ENCODE measurements at regions not wholly inside any gene's neighbourhood (a gene's known extent, or its start where the extent isn't known, plus 50 kb on each side); places are given as distances from the start of the nearest gene placed in this dataset.
"Not testable (repeated sequence)": the region's sequence is repeated elsewhere in the genome, so short reads cannot be mapped to it uniquely, and the experiment has no call there.

- not testable (repeated sequence) for H3K4me3 ChIP-seq, H3K27ac ChIP-seq, H4K20me1 ChIP-seq, H3K36me3 ChIP-seq, H3K4me1 ChIP-seq, H3K4me2 ChIP-seq, H3K9me3 ChIP-seq, H3K27me3 ChIP-seq, H3K9ac ChIP-seq
These were observed 51.8 kb upstream of the SLC39A8 start for GRCh38 chr4:102397056-102397455.

GRCh38 chr4:102399021-102399420 lies 53.7 kb upstream of the SLC39A8 start:
- no peak overlapping the region for H3K4me2 ChIP-seq
- H3K9ac ChIP-seq, result no peak overlapping the region
- H3K9me3 ChIP-seq, result no peaks in the 10 kb centered on the region
- no peak overlapping the region for H3K4me3 ChIP-seq
- no peaks in the 10 kb centered on the region for H3K27me3 ChIP-seq
- H4K20me1 ChIP-seq, result no peaks in the 10 kb centered on the region
- H3K27ac ChIP-seq, result no peak overlapping the region
- TF ChIP-seq Cebpa-rat (IDR thresholded peaks at IDR 0.05), result no peak
- H3K36me3 ChIP-seq, result no peaks in the 10 kb centered on the region
- no peaks in the 10 kb centered on the region for H3K4me1 ChIP-seq

- H3K4me3 ChIP-seq, result no peak overlapping the region
- no peak; the same call in 1 of the 2 replicates for TF ChIP-seq Cebpa-rat (IDR thresholded peaks at IDR 0.05)
- H3K9me3 ChIP-seq, result no peaks in the 10 kb centered on the region
- H3K9ac ChIP-seq, result no peak overlapping the region
- no peaks in the 10 kb centered on the region for H3K36me3 ChIP-seq
- no peaks in the 10 kb centered on the region for H4K20me1 ChIP-seq
- H3K4me1 ChIP-seq, result no peaks in the 10 kb centered on the region
- no peak overlapping the region for H3K27ac ChIP-seq
- H3K4me2 ChIP-seq, result no peak overlapping the region
- H3K27me3 ChIP-seq, result no peaks in the 10 kb centered on the region
These were observed 55.6 kb upstream of the SLC39A8 start for GRCh38 chr4:102400898-102401297.

- no peaks in the 10 kb centered on the region for H3K4me1 ChIP-seq
- H3K27me3 ChIP-seq, result no peaks in the 10 kb centered on the region
- H3K4me3 ChIP-seq, result no peak overlapping the region
- no peak overlapping the region for H3K9ac ChIP-seq
- no peaks in the 10 kb centered on the region for H4K20me1 ChIP-seq
- H3K36me3 ChIP-seq, result no peaks in the 10 kb centered on the region
- no peak overlapping the region for H3K27ac ChIP-seq
- no peaks in the 10 kb centered on the region for H3K9me3 ChIP-seq
- TF ChIP-seq Cebpa-rat (IDR thresholded peaks at IDR 0.05), result no peak
- H3K4me2 ChIP-seq, result no peak overlapping the region
These were observed 56.9 kb upstream of the SLC39A8 start for GRCh38 chr4:102402223-102402622.

DNA sequence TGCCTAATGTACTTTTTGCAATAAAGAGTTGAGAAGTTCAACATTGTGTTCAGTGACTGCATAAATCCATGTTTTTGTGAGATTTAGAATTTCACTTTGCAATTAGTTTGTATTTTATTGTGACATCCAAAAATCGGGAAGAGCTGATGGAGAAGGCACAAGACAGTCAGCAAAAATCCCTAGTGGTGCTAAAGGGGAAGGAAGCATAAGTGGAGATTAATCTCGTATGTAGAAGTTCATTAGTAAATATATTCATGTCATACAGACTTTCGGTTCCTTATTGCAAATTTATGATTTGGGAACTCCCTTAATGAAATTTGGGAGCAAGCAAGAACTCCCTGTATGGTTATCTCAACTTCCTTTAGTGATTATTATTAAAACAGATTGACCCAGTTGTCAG lies 57.8 kb upstream of the SLC39A8 start:
- H3K36me3 ChIP-seq, result no peaks in the 10 kb centered on the region
- no peak overlapping the region for H3K9ac ChIP-seq
- no peaks in the 10 kb centered on the region for H3K4me1 ChIP-seq
- TF ChIP-seq Cebpa-rat (IDR thresholded peaks at IDR 0.05), result no peak
- no peaks in the 10 kb centered on the region for H3K9me3 ChIP-seq
- H3K27ac ChIP-seq, result no peak overlapping the region
- H4K20me1 ChIP-seq, result no peaks in the 10 kb centered on the region
- no peak overlapping the region for H3K4me2 ChIP-seq
- no peaks in the 10 kb centered on the region for H3K27me3 ChIP-seq
- no peak overlapping the region for H3K4me3 ChIP-seq

DNA sequence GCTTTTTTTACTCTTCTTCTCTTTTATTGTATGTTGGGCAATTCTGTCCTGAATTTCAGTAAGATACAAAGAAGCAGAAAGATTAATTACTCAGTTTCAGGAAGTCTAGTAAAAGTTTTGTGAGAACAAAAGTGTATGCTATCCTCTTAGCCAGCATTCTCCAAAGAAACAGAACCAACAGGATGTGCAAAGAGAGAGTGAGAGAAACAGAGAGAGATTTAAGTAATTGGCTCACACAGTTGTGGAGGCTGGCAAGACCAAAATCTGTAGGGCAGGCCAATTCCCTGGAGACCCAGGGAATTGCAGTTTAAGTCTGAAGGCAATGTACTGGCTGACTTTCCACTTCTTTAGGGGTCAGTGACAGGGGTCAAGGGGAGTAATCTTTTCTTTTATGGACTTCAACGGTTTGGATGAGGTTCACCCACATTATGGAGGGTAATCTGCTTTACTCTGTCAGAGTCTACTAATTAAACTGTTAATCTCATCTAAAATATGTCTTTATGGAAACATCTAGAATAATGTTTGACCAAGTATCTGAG lies 59.2 kb upstream of the SLC39A8 start:
- Histone ChIP-seq H4K20me1 (no peaks in the 10 kb centered on the region), H3K9ac (no peak overlapping the region), H3K27ac (no peak overlapping the region), H3K27me3 (no peaks in the 10 kb centered on the region), H3K4me1 (no peaks in the 10 kb centered on the region), H3K9me3 (no peaks in the 10 kb centered on the region), H3K4me2 (no peak overlapping the region), H3K36me3 (no peaks in the 10 kb centered on the region), H3K4me3 (no peak overlapping the region)
- no peak for TF ChIP-seq Cebpa-rat (IDR thresholded peaks at IDR 0.05)

GRCh38 chr4:102405821-102406401 lies 60.6 kb upstream of the SLC39A8 start:
- Histone ChIP-seq H3K9ac (no peak overlapping the region), H3K4me1 (no peaks in the 10 kb centered on the region), H3K4me2 (no peak overlapping the region), H3K36me3 (no peaks in the 10 kb centered on the region), H3K27ac (no peak overlapping the region), H3K4me3 (no peak overlapping the region), H3K9me3 (no peaks in the 10 kb centered on the region), H4K20me1 (no peaks in the 10 kb centered on the region), H3K27me3 (no peaks in the 10 kb centered on the region)
- no peak for TF ChIP-seq Cebpa-rat (IDR thresholded peaks at IDR 0.05)

- not testable (repeated sequence) for H4K20me1 ChIP-seq, H3K4me2 ChIP-seq, H3K9ac ChIP-seq, H3K27ac ChIP-seq, H3K4me1 ChIP-seq, H3K9me3 ChIP-seq, H3K36me3 ChIP-seq, H3K27me3 ChIP-seq, H3K4me3 ChIP-seq
These were observed 65.6 kb upstream of the SLC39A8 start for GRCh38 chr4:102410884-102411283.

DNA sequence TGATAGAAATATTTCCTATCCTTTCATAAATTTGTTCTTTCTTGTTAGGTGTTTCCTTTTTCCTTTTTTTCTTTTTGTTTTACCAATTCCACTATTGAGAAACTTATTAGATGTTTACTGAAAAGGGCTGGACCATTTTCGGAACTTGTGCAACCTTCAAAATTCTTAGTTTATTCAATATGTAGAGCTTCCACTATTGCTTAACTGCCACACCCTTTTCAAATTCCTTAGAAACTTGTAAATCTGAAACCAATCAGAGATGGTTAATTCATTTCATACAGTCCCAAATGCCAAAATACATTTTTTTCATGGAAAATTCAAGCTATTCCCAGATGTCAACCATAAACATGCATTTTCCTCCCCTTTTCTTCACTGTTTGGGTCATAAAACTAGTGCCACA lies 66.1 kb upstream of the SLC39A8 start:
- H3K9ac ChIP-seq, result no peak overlapping the region
- no peak overlapping the region for H3K4me3 ChIP-seq
- no peaks in the 10 kb centered on the region for H3K4me1 ChIP-seq
- H3K4me2 ChIP-seq, result no peak overlapping the region
- no peaks in the 10 kb centered on the region for H3K27me3 ChIP-seq
- no peaks in the 10 kb centered on the region for H4K20me1 ChIP-seq
- no peaks in the 10 kb centered on the region for H3K36me3 ChIP-seq
- no peaks in the 10 kb centered on the region for H3K9me3 ChIP-seq
- no peak for TF ChIP-seq Cebpa-rat (IDR thresholded peaks at IDR 0.05)
- H3K27ac ChIP-seq, result no peak overlapping the region

DNA sequence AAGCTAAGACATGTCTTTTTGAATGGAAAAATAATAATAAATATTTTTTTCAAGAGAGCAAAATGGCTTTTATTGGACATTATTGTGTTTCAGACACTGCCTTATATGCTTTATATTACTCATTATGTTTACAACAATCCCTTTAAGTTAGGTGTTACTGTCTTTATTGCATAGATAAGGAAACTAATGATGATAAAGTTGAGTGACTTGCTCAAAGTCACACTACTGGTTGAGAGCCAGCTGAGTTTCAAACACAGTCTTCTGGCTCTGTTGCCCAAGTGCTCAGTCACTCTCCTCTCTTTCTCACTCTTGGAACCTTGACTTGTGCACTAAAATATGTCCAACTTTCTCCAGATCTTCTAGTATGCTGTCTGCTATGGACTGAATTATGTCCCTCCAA lies 71.5 kb upstream of the SLC39A8 start:
- H3K9me3 ChIP-seq, result no peaks in the 10 kb centered on the region
- H3K27me3 ChIP-seq, result no peaks in the 10 kb centered on the region
- H3K27ac ChIP-seq, result no peak overlapping the region
- no peaks in the 10 kb centered on the region for H3K36me3 ChIP-seq
- H3K9ac ChIP-seq, result no peak overlapping the region
- TF ChIP-seq Cebpa-rat (IDR thresholded peaks at IDR 0.05), result no peak
- H3K4me3 ChIP-seq, result no peak overlapping the region
- no peaks in the 10 kb centered on the region for H3K4me1 ChIP-seq
- H4K20me1 ChIP-seq, result no peaks in the 10 kb centered on the region
- no peak overlapping the region for H3K4me2 ChIP-seq

Measured in BLaER1 (cell line).